HEK293 (cell line): ENCODE measurements at regions not wholly inside any gene's neighbourhood (a gene's known extent, or its start where the extent isn't known, plus 50 kb on each side); places are given as distances from the start of the nearest gene placed in this dataset.

ENCODE experiments used
- ZBTB10 ChIP-seq: fragments of 450-650 bp; formaldehyde crosslinking; IDR thresholded peaks from 2 replicates; pipeline ENCODE4 v1.5.1; 2016; ENCODE audit warnings: missing biosample characterization, missing genetic modification characterization
- ZNF146 ChIP-seq: fragments of 450-650 bp; formaldehyde crosslinking; IDR thresholded peaks from 2 replicates; pipeline ENCODE4 v1.5.1; 2016; ENCODE audit warnings: missing biosample characterization, missing genetic modification characterization
- ZNF239 ChIP-seq: fragments of 450-650 bp; formaldehyde crosslinking; IDR thresholded peaks from 2 replicates; pipeline ENCODE4 v1.5.1; 2016; ENCODE audit warnings: missing biosample characterization, missing genetic modification characterization
- ZNF530 ChIP-seq: fragments of 450-650 bp; formaldehyde crosslinking; IDR thresholded peaks from 2 replicates; pipeline ENCODE4 v1.5.1; 2016; ENCODE audit warnings: low read depth, missing biosample characterization, missing genetic modification characterization
- ZNF639 ChIP-seq: fragments of 450-650 bp; formaldehyde crosslinking; IDR thresholded peaks from 2 replicates; pipeline ENCODE4 v1.5.1; 2016; ENCODE audit warnings: missing biosample characterization, missing genetic modification characterization
- TF ChIP-seq, protein P1 (sequence below): fragments of 450-650 bp; formaldehyde crosslinking; IDR thresholded peaks from 2 replicates; pipeline ENCODE4 v1.5.1; 2016; ENCODE audit warnings: missing biosample characterization, missing genetic modification characterization

DNA sequence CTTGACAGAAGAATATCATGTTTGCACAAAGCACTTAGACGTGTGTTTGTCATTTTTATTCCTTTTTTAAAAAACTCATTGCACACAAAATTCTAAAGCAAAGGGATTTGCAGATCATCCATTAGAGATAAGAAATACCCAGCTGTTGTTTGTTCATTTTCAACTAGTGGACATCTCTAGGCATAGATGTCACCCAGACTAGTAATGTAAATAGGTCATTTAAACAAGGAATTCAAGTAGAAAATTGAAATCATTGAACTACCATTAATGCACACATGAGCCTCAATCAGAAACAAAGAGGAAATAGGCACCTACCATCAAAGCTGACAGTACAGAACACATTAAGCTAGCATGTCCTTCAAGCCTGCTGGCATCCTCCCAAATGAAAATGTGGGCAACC, 107.3 kb downstream of the OR2K2 start:
- no peak for TF ChIP-seq ZNF639 (tag by site-specific recombination)
- TF ChIP-seq ZNF146, result no peak
- TF ChIP-seq ZNF530 (tag by site-specific recombination), result no peak
- TF ChIP-seq, protein P1, sequence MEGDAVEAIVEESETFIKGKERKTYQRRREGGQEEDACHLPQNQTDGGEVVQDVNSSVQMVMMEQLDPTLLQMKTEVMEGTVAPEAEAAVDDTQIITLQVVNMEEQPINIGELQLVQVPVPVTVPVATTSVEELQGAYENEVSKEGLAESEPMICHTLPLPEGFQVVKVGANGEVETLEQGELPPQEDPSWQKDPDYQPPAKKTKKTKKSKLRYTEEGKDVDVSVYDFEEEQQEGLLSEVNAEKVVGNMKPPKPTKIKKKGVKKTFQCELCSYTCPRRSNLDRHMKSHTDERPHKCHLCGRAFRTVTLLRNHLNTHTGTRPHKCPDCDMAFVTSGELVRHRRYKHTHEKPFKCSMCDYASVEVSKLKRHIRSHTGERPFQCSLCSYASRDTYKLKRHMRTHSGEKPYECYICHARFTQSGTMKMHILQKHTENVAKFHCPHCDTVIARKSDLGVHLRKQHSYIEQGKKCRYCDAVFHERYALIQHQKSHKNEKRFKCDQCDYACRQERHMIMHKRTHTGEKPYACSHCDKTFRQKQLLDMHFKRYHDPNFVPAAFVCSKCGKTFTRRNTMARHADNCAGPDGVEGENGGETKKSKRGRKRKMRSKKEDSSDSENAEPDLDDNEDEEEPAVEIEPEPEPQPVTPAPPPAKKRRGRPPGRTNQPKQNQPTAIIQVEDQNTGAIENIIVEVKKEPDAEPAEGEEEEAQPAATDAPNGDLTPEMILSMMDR, result no peak
- TF ChIP-seq ZNF239, result no peak
- no peak for TF ChIP-seq ZBTB10
